Natural killer cell (primary cell): ENCODE measurements at regions not wholly inside any gene's neighbourhood (a gene's known extent, or its start where the extent isn't known, plus 50 kb on each side); places are given as distances from the start of the nearest gene placed in this dataset.

ENCODE experiments used
- ATAC-seq, 3 donors: fragments of 150-1000 bp in 2 of 3; fragments of 200-7000 bp in 1 of 3; cut with Tn5 transposase; 1 replicate in 1 of 3; 2 replicates in 2 of 3; pipeline ENCODE4 v1.10.0; 2021; ENCODE audit warnings: mild to moderate bottlenecking in 2 of 3, moderate library complexity in 2 of 3
- DNase-seq, 2 donors: peaks; one replicate each; pipeline versions ENCODE4 v3.0.0 to v3.0.0-alpha.2; 2013 to 2021; ENCODE audit warnings: mixed read lengths in 1 of 2
- H3K27ac ChIP-seq: one replicate; pipeline ENCODE4 v1.5.1; 2013; ENCODE audit warnings: mild to moderate bottlenecking, low read length
- H3K27me3 ChIP-seq: one replicate; pipeline ENCODE4 v1.6.1; 2013; ENCODE audit warnings: low read length; ENCODE audit not compliant: control insufficient read depth, insufficient read depth
- H3K36me3 ChIP-seq: one replicate; pipeline ENCODE4 v1.6.1; 2013; ENCODE audit warnings: low read length; ENCODE audit not compliant: control insufficient read depth, insufficient read depth
- H3K4me1 ChIP-seq: one replicate; pipeline ENCODE4 v1.6.1; 2013; ENCODE audit warnings: low read length; ENCODE audit not compliant: control insufficient read depth, insufficient read depth
- H3K4me3 ChIP-seq: one replicate; pipeline ENCODE4 v1.5.1; 2013; ENCODE audit warnings: low read length
- H3K9me3 ChIP-seq: one replicate; pipeline ENCODE4 v1.6.1; 2013; ENCODE audit warnings: low read length; ENCODE audit not compliant: control insufficient read depth, insufficient read depth
- H3K27ac Mint-ChIP-seq, 2 donors: one replicate each; pipeline ENCODE4 v1.8.0; 2022; ENCODE audit warnings: mild to moderate bottlenecking in 2 of 2, mixed read lengths in 2 of 2, moderate library complexity in 1 of 2
- H3K27me3 Mint-ChIP-seq, 2 donors: one replicate each; pipeline ENCODE4 v1.8.0; 2022; ENCODE audit warnings: low read depth in 2 of 2, mixed read lengths in 2 of 2
- H3K36me3 Mint-ChIP-seq: one replicate; pipeline ENCODE4 v1.8.0; 2022; ENCODE audit warnings: mixed read lengths
- H3K4me1 Mint-ChIP-seq, 2 donors: one replicate each; pipeline ENCODE4 v1.8.0; 2022; ENCODE audit warnings: mixed read lengths in 2 of 2
- H3K4me3 Mint-ChIP-seq: one replicate; pipeline ENCODE4 v1.8.0; 2022; ENCODE audit warnings: mild to moderate bottlenecking, moderate library complexity, mixed read lengths
- H3K9me3 Mint-ChIP-seq, 2 donors: one replicate each; pipeline ENCODE4 v1.8.0; 2022; ENCODE audit warnings: mixed read lengths in 2 of 2
- CTCF ChIP-seq: fragments of 200-600 bp; IDR thresholded peaks from one replicate; pipeline ENCODE4 v1.8.0; 2022; ENCODE audit warnings: antibody characterized with exemption
- WGBS: methylation state at CpG from one replicate; pipeline ENCODE4 v1.1.7; 2013; ENCODE audit warnings: missing lambda C conversion rate; ENCODE audit not compliant: insufficient coverage; 5-methylcytosine and 5-hydroxymethylcytosine counted together
- intact Hi-C: fragments of 100-400 bp; cut with micrococcal nuclease; formaldehyde crosslinking; loops from one replicate; pipeline ENCODE4 v1.14.2; 2022

DNA sequence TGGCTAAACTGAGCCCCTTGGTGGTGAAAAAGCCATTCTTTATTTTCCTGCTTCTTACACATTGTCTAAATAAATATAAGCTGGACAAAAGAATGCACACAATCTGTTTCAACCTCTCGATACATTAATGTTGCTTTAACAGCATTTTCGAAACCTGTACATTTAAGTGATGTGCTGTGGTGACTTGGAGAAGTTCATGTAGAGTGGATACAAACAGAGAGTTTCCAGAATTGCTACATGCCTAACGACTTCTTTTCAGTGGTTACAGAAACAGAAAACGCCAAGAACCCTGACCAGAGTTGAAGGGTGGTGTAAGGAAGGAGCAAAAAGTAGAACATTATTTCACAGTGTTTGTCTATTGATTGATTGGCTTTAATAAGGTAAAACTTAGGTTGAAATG, 500.9 kb downstream of the SLC16A7 start:
- intact Hi-C loops, result no loop called here
- H3K27ac ChIP-seq, result no peak overlapping the region
- no peaks in the 10 kb centered on the region for H3K4me1 ChIP-seq
- no peak overlapping the region for H3K4me3 Mint-ChIP-seq
- DNase-seq, result no peak
- no peak overlapping the region for H3K27ac Mint-ChIP-seq
- no peaks in the 10 kb centered on the region for H3K27me3 Mint-ChIP-seq
- H3K36me3 ChIP-seq, result no peaks in the 10 kb centered on the region
- WGBS, result 76% methylated on average over 3 of the region's 4 CpGs
- no peaks in the 10 kb centered on the region for H3K27me3 ChIP-seq
- no peaks in the 10 kb centered on the region for H3K36me3 Mint-ChIP-seq
- no peak for ATAC-seq
- no peak overlapping the region for H3K4me3 ChIP-seq
- TF ChIP-seq CTCF, result no peak
- no peaks in the 10 kb centered on the region for H3K4me1 Mint-ChIP-seq
- H3K9me3 ChIP-seq, result no peaks in the 10 kb centered on the region
- peaks cover 12 to 16% of the 10 kb centered on the region in 2 donors for H3K9me3 Mint-ChIP-seq

DNA sequence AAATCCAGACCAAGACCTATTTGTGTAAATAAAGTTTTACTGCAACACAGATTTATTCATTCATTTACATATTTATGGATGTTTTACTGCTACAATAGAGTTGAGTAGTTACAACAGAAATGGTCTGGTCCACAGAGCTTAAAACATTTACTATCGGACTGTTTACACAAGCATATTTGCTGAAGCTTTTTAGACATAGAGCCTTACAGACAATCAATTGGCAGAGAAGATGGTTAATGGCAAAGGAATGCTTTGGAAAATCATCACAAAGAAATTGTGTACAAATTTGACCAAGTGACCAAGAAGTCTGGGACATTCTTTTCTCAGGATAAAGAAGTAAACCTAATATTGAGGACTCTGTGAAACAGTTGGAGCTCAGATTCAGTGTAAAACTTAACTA, 504.3 kb downstream of the SLC16A7 start:
- H3K27me3 ChIP-seq, result no peaks in the 10 kb centered on the region
- no peak overlapping the region for H3K4me3 Mint-ChIP-seq
- H3K9me3 Mint-ChIP-seq, result peaks cover 12 to 21% of the 10 kb centered on the region in 2 donors
- no peaks in the 10 kb centered on the region for H3K36me3 Mint-ChIP-seq
- intact Hi-C loops, result no loop called here
- no peaks in the 10 kb centered on the region for H3K27me3 Mint-ChIP-seq
- H3K4me3 ChIP-seq, result no peak overlapping the region
- no peak overlapping the region for H3K27ac ChIP-seq
- H3K27ac Mint-ChIP-seq, result no peak overlapping the region
- no peak for TF ChIP-seq CTCF
- no peaks in the 10 kb centered on the region for H3K4me1 Mint-ChIP-seq
- no peaks in the 10 kb centered on the region for H3K36me3 ChIP-seq
- H3K4me1 ChIP-seq, result no peaks in the 10 kb centered on the region
- ATAC-seq (no peak), DNase-seq (no peak)
- no peaks in the 10 kb centered on the region for H3K9me3 ChIP-seq
- WGBS, result 100% methylated on average over 1 of the region's 1 CpG

DNA sequence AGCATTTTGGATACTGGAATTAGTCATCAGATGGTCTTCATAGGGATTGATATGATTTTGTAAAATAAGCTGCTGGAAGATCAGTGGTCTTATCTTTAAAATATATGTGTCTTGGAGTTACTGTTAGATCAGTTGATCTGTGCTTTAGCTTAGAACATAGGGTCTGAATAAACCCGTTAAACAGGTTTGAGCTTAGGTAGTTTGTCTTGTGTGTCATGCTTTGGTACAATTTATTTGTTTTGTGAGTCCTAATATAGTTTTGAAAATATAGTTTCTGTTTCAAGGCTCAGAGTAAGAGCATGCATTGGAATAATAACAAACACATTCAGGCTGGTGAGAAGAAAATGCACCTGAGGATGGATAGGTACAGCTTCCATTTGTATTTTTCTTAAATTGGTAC, 505.0 kb downstream of the SLC16A7 start:
- Mint-ChIP-seq H3K27me3 (no peaks in the 10 kb centered on the region), H3K4me3 (no peak overlapping the region), H3K9me3 (peaks cover 10 to 17% of the 10 kb centered on the region in 2 donors), H3K36me3 (no peaks in the 10 kb centered on the region), H3K27ac (no peak overlapping the region), H3K4me1 (no peaks in the 10 kb centered on the region)
- Histone ChIP-seq H3K27ac (no peak overlapping the region), H3K4me1 (no peaks in the 10 kb centered on the region), H3K4me3 (no peak overlapping the region), H3K9me3 (no peaks in the 10 kb centered on the region), H3K36me3 (no peaks in the 10 kb centered on the region), H3K27me3 (no peaks in the 10 kb centered on the region)
- DNase-seq (no peak), ATAC-seq (no peak)
- no peak for TF ChIP-seq CTCF
- WGBS, result 93% methylated on average over 1 of the region's 1 CpG
- intact Hi-C loops, result no loop called here

DNA sequence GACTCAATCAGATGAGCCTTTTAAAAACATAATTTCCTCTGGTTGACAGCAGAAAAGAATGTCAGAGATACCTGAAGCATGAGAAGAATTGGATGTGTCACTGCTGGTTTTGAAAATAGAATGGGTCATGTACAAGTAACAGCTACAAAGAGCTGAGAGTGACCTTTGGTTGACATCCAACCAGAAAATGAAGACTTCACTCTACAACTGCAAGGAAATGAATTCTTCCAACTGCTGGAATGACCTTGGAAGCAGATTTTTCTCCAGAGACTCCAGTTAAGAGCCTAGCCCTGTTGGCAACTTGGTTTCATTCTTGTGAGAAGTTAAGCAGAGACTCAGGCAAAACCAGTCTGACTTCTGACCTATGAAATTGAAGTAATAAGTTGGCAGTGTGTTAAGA, 505.9 kb downstream of the SLC16A7 start:
- Histone ChIP-seq H3K9me3 (no peaks in the 10 kb centered on the region), H3K27me3 (no peaks in the 10 kb centered on the region), H3K27ac (no peak overlapping the region), H3K36me3 (no peaks in the 10 kb centered on the region), H3K4me3 (no peak overlapping the region), H3K4me1 (no peaks in the 10 kb centered on the region)
- Mint-ChIP-seq H3K27ac (no peak overlapping the region), H3K9me3 (peaks cover 10 to 15% of the 10 kb centered on the region in 2 donors), H3K4me1 (no peaks in the 10 kb centered on the region), H3K27me3 (no peaks in the 10 kb centered on the region), H3K4me3 (no peak overlapping the region), H3K36me3 (no peaks in the 10 kb centered on the region)
- intact Hi-C loops, result no loop called here
- TF ChIP-seq CTCF, result no peak
- ATAC-seq, result no peak
- DNase-seq, result no peak
